Fibroblast of gingiva (primary cell): ENCODE measurements at regions not wholly inside any gene's neighbourhood (a gene's known extent, or its start where the extent isn't known, plus 50 kb on each side); places are given as distances from the start of the nearest gene placed in this dataset.

ENCODE experiments used
- DNase-seq: peaks from one replicate; pipeline ENCODE4 v3.0.0-alpha.2; 2011; ENCODE audit warnings: low read depth

GRCh38 chr10:131635564-131636015, 265.2 kb upstream of the PPP2R2D start:
- DNase-seq = no peak

DNA sequence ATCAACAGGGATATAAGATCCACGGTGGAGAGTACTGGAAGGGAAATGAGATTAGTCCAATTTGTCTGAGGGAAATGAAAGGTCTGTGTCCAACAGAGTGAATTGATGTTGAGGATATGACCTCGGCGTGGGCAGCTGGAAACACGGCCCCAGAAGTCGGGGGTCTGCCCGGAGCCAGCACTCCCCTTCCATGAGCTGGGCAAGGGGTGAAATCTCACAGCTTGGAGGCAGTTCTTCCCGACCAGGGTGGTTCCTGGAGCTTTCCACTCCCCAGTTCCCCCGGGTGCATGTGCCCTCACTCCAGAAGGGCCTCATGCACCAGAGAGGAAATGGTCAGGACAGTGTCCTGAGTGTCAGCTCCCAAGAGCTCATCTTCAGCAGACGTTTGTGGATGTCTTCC, 264.7 kb upstream of the PPP2R2D start:
- DNase-seq = no peak

DNA sequence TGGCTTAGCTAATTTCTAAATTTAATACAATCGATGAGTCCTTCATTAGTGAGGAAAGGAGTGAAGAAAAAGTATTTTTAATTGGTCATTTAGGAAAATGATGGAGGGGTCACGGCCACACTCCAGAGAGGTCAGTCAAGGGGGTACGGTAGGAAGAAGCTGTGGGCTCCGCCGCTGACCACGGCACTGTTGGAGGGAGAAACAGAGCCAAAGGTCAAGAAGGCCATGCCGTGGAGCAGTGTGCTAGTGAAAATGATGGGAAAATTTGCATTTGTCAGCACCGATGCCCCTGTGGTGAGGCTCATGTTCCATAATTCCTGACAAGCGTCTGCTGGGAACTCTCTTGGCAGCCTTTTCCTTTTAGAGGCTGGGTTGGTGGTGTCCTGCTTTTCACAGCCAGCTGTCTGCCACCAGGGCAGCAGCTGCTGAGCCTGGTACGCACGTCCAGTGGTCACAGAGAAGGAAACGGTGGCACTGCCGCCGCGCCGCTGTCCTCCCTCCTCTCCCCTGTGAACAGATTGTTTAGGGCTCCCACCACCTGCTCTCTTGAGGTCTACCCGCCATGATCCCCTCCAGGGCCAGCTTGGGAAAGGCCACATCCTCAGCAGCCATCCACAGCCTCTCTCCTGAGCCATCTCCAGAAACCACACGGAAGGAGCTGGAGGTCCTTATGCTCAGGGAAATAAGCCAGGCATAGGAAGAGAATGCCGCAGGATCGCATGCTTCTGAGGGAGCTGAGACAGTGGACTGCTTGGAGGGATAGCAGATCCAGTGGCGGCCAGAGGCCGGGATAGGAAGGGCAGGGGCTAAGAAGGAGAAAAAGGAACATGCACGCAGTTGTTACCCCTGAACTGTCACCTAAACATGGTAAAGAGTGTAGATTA, 263.7 kb upstream of the PPP2R2D start:
- DNase-seq = no peak

- no peak for DNase-seq
These were observed 262.5 kb upstream of the PPP2R2D start for GRCh38 chr10:131638049-131638879.

DNA sequence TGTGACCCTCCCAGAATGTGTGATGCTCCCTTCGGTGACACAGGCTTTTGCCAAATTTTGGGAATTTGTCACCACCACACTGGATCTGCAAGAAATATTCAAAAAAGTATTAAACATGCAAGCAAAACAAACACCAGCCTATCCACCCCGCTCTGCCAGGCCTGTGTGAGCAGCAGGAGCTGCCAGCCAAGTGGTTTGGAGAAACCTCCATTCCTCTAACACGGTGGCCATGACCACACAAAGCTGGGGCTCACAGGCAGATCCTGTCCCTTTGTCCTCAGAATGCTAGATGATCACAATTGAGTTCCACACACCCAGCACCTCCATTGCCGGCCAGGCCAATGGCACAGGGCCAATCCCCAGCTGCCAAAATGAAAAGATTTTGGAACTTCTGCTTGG, 261.9 kb upstream of the PPP2R2D start:
- no peak for DNase-seq

DNA sequence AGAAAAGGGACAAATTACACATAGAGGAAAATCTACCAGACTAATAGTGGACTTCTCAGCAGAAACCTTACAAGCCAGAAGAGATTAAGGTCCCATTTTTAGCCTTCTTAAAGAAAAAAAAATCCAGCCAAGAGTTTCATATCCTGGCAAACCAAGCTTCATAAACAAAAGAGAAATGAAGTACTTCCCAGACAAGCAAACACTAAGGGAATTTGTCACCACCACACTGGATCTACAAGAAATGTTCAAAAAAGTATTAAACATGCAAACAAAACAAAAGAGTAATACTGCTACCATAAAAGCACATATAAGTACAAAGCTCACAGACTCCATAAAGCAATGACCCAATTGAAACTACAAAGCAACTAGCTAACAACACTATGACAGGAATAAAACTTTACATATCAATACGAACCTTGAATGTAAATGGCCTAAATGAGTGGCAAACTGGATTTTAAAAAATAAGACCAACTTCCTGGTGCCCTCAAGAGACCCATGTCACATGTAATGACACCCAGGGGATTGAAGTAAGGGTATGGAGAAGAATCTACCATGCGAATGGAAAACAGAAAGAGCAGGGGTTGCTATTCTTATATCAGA, 260.7 kb upstream of the PPP2R2D start:
- DNase-seq = no peak

DNA sequence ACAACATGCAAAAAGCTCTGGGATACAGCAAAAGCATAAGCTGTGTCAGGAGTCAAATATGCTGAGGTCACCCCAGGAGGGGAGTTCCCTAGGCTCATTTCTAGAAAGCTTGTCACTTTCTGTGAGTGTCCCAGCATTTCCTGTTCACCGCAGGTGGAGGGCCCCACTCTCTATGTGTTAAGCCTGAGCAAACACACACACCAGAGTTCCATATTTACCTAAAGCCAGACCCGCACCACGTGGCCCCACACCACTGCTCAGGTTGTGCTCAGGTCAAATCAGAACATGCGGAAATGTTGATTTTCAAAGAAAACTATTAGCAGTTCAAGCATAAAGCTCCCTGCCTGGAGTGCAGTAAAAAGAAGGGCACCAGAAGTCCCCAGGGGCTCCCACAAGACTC, 259.6 kb upstream of the PPP2R2D start:
- DNase-seq = no peak

DNA sequence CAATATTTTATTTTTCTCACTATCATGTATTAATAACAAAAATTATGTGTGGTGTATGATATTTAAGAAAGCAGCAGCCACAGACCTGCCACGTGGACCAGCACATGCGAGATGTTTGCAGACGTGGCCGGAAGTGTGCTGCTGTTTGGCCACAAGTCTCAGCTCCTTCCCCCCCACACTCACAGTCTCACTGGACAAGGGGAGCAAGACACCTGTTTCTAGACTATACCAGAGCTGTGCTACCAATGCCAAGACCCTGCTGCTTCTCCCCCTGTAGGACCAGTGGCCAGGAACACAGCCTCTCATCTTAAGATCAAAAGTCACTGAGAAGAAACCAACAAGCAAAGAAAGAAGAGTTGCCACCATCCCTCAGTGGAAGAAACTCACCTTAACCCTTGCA, 258.9 kb upstream of the PPP2R2D start:
- DNase-seq = no peak

DNA sequence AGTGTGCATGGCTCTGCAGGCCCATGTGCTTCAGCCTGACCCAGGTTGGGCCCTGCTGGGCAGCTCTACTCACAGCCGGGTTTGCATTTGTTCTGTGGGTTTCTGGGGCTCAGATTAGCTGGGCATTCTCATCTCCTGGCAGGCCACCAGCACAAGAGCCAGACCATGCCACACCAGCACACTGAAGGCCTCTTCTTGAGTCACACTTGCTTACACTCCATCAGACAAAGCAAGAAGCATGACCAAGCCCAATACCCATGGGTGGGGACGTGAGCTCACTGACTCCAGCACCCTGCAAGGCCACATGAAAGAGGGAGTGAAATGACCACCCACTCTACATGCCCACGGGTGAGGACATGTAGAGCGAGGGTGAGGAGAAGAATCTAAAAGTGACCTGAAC, 257.8 kb upstream of the PPP2R2D start:
- DNase-seq = no peak

DNA sequence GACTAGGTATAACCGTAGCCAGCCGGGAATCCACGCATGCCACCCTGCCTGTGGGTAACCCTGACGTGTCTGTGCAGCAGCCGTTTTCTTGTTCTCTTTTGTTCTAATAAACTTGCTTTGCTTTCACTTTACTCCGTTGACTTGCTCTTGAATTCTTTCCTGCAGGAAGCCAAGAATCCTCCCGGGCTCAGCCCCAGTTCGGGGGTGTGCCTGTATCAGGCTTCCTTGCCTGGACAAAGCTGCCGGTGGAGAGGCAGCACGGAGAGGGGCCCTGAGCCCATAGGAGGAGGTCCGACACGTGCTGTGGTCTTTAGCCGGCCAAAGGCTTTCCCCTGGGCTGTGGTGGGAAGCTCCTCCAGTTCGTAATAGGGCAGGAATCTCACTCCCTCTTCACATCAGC, 256.5 kb upstream of the PPP2R2D start:
- no peak for DNase-seq

DNA sequence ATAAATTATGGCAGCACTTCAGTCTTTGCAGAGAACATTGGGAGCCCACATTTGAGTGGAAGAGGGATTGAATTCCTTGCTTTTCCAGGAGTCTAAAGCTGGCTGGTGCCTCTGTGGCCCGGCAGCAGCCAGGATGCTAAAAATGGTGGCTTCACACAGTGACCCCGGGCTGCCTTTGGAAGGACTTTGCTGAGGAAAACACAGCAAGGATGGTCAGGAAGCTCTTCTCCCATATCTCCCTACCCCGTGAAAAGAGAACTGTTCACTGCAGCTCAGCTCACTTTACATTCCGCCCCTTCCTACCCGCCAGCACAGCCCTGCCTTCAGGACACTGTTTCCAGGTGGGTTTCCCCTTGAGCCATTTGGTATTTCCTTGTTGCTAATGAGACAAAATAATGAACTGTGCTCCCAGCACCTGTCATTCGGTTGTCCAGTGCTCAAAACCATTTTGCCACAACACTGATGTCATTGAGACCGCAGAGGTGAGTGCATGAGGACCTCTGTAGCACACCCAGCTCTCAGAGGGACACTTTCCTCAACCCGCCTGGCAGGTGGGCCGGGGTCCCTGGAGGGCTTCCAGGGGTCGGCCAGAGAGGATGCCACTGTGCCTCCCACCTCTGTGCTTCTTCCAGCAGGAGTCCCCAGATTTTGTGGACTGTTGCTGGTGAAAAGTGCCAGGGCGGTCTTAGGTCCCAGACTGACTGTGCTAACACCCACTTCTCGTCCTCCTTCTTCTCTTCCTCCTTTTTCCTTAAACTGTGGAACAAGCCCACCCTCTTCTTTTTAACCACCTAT, 255.7 kb upstream of the PPP2R2D start:
- no peak for DNase-seq

DNA sequence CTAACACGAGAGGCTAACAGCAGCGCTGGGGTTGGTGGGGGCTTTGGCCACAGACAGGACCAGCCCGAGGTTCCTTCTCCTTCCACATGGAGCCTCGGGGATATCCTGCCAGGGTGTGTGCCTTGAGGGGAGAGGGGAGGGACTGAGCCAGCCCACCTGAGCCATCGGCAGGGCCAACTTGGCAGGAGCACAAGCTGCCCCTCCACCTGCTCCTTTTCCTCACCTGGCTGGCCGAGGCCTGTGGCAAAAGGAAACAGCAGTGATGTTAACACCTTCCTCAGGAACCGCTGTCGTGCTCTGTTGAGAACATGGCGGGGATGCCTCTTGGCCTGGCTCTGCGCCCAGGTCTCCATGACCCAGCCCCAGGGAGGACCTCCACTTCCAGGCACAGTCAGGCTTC, 255.1 kb upstream of the PPP2R2D start:
- no peak for DNase-seq

- DNase-seq = no peak
These were observed 254.0 kb upstream of the PPP2R2D start for GRCh38 chr10:131646551-131647525.

GRCh38 chr10:131647789-131648188, 253.0 kb upstream of the PPP2R2D start:
- no peak for DNase-seq

- DNase-seq = no peak
These were observed 252.3 kb upstream of the PPP2R2D start for GRCh38 chr10:131648386-131649020.

DNA sequence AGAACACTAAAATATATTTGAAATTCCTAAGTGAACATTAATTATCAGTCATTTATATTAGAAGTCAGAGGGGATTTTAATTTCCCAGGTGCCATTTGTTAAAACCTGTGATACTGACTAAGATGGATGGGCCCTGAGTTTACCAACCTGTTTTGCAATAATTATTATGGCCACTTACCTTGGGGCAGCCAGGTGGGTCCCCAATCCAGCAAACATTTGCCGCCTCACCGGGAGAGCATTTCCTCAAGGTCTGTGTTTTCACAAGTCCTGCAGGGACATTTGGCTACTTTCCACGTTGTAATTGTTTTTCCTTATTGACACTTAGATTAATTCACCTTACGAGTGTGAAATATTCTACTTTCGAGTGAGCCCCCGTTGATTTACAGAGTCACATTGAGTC, 251.2 kb upstream of the PPP2R2D start:
- no peak for DNase-seq

GRCh38 chr10:131650169-131650705, 250.6 kb upstream of the PPP2R2D start:
- DNase-seq = no peak

DNA sequence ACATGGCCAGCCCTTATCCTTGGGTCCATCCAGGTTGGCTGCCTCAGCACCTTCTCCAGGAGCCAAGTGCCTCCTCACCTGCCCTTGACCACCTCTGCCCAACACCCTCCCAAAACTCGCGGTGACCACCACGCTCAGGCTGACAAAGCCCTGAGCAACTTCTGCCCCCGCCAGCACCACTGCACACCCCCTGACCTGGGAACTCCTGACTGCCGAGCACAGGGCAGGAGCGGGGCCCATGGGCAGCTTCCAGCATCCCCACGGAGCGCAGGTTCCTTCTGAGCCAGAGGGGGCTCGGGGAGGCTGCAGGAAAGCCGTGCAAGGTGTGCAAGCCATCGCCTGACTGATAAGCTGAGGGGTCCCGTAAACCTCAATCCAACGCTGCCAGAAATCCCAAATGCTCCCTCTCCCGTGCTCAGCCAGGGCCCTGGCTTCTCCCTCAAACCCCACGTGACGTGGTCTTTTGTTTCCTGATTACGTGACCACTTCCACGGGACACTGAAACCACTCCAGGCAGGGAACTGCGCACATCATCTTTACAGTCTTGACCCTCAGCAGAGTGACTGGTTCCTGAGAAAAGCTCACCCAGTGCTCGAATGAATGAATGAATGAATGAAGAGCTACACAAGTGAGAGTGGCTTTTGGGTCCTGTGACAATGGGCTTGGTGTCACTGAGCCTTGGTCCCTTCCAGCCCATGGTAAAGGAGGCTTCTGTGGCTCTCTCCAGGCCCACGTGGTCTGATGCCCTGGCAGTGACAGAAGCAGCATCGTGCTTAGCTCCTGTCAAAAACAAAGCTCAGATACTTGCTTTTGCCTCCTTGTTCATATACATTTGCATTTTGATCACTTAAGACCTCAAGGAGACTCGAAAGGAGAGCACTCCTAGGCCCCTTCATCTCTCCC, 249.8 kb upstream of the PPP2R2D start:
- DNase-seq = no peak
